ENCODE measurements at regions not wholly inside any gene's neighbourhood (a gene's known extent, or its start where the extent isn't known, plus 50 kb on each side); places are given as distances from the start of the nearest gene placed in this dataset.

DNA sequence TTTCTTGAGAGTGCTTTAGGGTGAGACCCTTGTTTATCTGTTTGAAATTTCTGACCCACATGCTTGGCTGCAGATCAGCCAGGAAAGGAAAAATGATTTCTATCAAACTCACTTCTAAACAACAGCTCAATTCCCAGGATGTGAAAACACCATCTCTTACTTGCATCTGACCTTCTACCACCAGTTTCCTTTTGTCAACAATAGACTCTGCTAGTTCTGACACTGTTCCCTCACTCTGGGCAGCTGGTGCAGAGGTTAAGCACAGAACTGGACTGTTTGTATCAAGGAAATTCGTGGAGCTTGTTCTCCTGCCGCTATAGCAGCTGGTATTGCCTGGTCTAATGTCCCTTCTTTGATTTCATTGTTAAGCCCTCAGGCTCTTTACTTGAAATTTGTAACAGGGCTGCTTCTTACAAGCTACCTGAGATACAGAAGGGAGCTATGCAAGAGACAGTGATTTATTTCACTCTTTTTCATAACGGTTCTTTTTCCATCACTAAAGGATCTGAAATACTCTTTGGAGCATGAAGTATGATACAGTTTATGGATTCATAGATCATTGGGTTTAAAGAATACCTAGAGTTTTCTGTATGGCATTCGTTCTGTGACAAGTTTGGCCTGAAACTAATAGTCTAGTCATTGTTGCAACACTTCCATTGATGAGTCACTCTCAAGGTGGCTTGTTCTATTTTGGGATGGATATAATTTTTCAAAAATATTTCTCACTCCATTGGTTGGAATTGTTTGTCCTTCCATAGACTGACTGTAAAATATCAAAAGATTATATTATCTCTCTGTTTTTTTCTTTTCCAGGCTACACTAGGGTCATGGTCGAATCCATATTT is 178.2 kb upstream of the ZC3H12C start:
- DNase-seq (ENCODE audit: low read depth in 2 of 2, low spot score in 1 of 2): no peak

DNA sequence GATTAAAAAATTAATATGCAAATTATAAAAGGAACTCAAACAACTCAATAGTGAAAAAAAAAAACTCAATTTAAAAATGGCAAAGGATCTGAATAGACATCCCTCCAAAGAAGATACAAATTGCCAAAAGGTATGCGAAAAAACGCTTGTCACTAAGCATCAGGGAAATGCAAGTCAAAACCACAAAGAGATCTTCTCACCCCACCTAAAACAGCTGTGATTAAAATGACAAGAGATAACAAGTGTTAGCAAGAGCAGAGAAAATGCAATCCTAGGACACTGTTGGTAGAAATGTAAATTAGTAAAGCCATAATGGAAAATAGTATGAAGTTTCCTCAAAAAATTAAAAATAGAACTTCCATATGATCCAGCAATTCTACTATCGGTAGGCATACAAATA is 166.3 kb upstream of the ZC3H12C start:
- DNase-seq (ENCODE audit: low read depth in 2 of 2, low spot score in 1 of 2): no peak

DNA sequence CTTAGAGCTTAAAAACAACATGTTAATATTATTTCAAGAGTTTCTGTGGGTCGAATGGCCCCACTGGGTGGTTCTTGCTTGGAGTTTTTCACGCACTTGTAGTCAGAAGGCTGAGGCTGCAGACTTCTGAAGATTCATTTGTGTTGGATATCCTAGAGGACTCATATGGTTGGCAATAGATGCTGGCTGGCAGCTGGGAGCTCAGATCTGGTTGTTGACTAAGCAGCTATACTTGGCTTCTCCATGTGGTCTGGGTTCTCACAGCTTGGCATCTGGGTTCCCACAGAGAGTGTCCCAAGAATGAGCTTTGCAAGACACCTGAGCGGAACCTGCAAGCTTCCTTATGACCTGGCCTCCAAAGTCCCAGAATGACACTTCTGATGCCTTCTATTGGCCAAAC is 163.9 kb upstream of the ZC3H12C start:
- no peak for DNase-seq (ENCODE audit: low read depth in 2 of 2, low spot score in 1 of 2)

DNA sequence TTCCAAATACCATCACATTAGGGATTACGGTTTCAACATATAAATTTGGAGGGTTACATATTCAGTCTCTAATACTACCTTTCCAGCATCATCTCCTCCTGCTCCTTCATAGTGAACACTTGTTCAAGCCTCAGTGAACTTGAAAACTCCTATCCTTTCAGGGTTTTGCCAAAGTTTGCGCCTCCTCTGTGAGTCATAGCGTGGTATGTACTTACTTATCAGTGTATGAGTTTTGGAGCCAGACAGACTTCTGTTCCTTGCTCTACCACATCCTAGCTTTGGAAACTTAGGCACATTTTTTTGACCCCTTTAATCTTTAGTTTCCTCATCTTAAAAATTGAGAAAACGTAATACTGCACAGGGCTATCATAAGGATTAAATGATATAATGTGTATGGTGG is 160.1 kb upstream of the ZC3H12C start:
- no peak for DNase-seq (ENCODE audit: low read depth in 2 of 2, low spot score in 1 of 2)

DNA sequence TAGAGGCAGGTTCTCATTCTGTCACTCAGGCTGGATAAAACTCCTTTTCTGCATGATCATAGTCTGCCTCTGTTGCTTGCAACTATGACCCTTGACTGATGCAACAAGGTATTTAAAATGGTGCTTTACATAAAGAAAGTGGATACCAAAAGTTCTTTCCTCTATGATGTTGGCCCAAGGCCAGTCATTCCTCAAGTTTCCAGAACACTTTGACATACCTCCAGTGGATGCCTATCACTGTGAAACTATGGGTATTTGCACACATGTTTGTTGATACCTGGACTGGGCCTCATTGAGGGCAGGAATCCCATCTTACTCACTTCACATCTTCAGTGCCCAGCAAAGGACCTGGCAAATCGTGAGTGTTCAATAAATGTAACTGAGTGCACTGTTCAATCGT is 159.0 kb upstream of the ZC3H12C start:
- no peak for DNase-seq (ENCODE audit: low read depth in 2 of 2, low spot score in 1 of 2)

DNA sequence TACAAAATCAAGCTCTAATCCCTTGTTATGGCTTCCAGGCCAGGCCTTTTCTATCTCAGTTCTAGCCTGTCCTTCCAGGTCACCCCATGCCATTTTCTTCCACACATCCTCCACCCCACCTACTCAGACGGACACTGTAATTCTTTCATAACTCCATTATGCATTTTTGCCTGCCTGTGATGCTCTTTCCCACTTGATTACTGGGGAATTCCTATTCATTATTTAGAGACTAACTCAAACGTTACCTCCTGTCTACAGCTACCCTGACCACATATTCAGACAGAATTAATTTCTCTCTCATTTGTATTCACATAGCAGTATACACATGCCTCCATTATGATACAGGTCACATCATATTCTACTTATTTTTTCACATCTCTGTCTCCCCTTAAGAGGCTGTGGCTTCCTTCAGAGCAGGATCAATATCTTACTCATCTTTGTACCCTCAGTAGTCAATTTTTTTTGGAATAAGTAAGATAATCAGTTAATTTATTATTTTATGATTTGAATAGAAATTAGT is 156.5 kb upstream of the ZC3H12C start:
- DNase-seq (ENCODE audit: low read depth in 2 of 2, low spot score in 1 of 2): no peak

DNA sequence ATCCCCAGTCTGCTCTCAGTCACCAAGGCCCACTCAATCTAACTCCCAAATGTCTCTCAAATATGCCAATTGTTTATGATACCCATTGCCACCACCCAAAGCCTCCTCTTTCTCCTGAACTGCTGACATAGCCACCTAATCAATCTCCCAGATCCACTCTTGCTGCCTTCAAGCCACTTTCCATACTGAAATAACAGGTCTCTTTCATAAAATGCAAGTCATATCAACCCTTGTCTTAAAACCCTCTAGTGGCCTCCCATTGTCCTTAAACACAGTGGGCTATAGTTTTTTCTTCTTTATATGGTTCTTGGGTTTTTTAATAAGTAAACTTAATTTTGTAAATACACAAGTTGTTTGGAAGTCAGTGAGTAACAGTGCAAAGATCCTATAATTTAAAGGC is 155.2 kb upstream of the ZC3H12C start:
- DNase-seq (ENCODE audit: low read depth in 2 of 2, low spot score in 1 of 2): no peak

DNA sequence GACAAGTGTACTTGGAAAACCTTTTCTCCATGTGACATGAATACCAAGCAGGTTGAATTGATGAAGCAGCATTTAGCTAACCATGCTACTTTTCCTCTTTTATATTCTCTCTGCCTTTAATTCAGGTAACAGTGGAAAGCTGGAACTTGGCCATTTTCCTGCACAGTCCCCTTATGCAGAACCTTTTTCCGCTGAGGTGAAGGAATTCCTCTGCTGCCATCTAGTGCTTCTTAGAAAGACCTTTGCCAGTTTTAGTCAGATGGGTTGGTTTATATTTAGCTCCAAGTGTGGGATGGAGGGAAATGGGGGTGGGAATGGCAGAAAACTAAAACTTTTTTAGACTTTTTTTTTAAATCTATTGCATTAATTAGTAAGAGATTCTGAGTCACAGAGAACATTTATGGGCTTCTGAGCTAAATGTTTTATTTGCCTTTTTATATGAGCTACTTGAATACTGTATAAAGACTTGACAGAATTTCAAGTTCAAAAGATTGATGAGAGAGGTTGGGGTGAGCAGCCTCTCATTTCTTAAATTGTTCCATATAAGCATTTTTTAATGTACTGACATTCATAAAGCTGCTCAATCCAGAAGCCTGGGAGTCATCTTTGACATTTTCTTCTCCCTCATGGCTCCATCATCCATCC is 153.9 kb upstream of the ZC3H12C start:
- no peak for DNase-seq (ENCODE audit: low read depth in 2 of 2, low spot score in 1 of 2)

DNA sequence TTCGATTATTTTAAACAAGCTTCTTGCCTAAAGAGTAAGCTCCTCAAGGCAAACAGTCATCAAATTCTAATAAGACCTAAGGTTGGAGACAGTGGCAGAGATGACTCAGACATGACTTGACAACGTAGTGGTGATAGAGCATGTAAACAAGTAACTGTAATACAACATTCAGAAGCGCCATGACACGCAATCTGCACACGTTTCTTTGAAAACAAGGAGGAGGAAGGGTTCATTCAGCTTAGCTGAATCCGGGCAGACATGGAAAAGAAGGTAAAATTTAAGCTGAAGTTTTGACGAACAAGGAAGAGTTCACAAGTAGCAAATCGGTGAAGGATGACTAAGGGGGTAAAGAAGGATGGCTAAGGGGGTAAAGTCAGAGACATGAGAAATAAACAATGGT is 152.4 kb upstream of the ZC3H12C start:
- no peak for DNase-seq (ENCODE audit: low read depth in 2 of 2, low spot score in 1 of 2)

DNA sequence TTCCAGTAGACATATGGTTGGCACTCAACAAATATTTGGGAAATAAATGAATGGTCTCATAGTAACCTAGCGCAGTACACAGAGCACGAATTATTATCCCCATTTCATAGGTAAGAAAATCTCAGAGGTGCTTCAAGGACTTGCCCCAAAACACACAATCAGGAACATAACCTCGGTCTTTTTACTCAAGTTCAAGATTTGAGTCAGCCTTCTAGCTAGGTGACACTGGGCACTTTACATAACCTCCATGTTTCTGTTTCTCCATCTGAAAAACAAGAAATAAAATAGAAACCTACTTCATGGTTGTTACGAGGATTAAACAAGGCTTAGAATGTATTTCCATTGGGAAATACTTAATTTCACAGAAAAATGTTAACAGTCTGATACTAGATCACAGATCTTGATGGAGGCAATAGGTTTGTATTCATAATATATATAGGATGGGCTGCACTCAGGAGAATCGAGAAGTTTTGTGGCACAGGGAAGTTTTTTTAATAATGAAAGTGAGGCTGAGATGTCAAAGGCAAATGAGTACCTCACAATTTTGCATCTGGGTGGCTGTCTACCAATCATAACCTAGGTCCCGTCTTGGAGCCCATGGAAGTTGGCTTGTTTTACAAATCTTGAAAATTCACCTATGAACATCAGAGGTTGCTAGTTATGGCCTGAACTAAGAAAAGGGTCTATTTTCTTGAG is 147.4 kb upstream of the ZC3H12C start:
- DNase-seq (ENCODE audit: low read depth in 2 of 2, low spot score in 1 of 2): no peak

DNA sequence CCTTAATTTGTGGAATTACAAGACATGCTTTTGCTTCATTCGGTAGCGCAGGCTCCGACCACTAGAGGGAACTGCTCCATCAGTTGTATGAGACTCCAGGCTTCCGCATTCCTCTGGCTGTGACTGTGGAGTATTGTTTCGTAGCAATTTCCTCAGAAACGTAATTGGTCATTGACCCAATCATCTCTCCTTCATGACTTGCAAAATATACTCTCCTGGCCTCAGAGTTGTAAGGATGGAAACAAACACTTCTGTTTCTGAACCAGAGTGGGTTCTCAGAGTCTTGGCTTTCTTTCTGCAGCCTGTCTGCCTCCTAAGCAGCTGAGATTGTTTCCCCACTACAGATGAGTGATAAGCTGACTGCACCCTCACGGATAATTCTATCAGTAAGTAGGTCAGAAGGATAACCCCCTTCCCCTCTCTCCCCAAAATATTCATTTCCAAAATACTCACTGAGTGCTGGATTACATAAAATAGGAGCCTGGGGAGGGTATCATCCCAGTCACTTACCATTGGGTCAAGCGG is 146.8 kb upstream of the ZC3H12C start:
- peak in 1 of 2 donors; percentile 7 for DNase-seq (ENCODE audit: low read depth in 2 of 2, low spot score in 1 of 2)

DNA sequence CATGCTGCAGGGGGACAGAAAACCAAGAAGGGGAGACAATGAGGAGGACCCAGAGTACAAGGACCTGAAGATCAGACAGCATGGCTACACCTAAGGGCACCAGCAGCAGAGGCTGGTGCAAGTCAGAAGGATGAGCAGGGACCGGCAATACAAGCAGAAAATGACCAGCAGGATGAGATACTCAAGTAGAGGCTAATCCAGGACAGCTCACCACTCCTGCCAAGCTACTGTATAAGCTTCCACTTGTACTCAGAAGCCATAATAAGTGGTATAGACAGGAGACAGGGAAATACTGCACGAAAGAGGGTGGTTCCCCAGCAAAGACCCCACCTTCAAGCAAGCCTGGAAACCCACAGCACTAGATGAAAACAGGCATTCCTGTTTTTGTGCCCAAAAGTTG is 138.7 kb upstream of the ZC3H12C start:
- no peak for DNase-seq (ENCODE audit: low read depth in 2 of 2, low spot score in 1 of 2)

DNA sequence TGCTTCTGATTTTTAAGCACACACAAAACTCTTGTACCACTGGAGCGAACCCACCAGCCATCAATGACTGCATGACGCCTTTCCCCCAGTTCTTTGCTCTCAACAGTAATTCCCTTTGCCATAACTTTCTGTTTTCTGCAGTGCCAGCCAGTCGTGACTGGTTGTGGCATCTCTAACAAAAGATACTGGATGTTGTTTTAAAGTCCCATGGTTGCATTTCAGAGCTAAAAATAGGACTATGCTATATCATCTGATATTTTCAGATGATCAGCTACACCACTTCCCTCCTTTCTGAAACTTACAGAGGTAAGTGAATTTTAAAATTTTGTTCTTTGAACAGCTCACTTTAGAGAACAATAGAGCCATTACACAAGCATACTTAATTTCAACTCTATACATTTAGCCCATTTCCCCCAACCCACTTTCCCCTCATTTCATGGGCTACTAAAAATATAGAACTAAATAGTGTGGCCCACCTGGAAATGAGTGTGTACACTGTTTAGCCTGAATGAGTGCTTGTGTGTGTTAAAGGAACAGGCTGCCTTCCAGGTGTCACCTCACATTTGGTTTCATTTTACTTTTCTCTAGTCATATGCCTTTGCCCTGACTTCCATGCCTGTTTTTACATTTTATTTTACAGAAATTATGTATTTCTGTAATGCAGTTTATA is 136.9 kb upstream of the ZC3H12C start:
- no peak for DNase-seq (ENCODE audit: low read depth in 2 of 2, low spot score in 1 of 2)

DNA sequence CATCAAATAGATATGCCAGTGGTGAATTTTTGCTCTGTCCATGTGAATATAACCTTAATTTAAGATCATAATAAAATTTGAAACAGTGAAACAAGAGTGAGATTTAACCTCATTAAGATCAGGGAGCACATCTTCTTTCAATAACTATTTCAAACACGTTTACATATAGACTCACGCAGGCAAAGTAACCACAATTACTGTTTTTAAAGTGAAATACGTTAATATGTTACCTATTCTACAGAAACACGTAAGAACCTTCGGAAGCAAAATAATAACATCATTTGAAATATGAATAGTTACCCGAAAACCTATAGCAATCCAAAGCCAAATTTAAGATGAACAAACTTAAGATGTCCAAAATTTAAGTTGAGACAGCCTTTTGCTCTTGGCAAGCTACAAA is 136.2 kb upstream of the ZC3H12C start:
- no peak for DNase-seq (ENCODE audit: low read depth in 2 of 2, low spot score in 1 of 2)

DNA sequence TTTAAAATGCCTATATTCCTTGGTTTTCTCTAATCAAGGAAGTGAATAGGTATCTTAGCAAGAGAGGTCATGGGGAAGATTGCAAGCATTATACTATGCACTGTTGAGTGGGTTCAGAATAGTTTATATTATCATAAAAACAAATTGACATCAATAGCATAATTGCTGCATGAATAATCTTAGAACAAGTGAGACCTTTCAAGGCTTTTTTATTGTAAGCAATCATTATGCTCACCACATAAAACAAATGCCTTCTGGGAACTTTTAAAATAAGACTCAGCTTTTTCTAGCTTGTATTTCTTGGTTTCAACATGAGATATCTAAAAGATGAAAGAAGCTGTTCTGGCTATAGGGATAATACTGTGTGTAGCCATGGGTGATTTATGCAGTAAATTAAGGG is 135.6 kb upstream of the ZC3H12C start:
- no peak for DNase-seq (ENCODE audit: low read depth in 2 of 2, low spot score in 1 of 2)

DNA sequence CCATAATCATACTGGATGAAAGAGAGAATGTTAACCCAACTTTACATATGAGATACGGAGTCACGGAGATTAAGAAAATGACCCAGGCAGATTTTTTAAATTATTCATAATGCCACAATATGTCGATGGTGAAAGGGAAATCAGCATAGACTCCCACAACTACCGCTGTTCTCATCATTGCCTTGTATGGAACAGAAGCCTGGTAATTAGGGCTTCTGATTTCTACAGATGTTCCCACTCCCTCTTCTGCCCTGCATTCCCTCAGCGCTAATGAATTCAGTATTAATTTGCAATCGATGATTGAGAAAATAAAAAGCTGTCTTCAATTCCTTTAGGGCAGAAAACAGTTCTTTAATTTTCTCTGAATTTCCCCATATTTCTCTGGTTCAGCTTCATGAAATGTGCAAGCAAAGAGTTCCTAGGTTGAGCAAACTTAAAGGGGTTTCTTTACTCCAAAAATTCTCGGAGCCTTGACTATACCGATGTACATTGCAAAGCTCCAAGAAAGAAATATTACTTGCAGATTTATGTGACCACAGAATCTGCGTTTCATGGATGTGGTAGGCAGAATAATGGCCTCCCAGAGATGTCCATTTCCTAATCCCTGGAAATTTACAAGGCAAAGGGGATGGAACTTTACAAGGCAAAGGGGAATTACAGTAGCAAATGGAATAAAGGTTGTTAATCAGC is 134.9 kb upstream of the ZC3H12C start:
- DNase-seq (ENCODE audit: low read depth in 2 of 2, low spot score in 1 of 2): no peak

DNA sequence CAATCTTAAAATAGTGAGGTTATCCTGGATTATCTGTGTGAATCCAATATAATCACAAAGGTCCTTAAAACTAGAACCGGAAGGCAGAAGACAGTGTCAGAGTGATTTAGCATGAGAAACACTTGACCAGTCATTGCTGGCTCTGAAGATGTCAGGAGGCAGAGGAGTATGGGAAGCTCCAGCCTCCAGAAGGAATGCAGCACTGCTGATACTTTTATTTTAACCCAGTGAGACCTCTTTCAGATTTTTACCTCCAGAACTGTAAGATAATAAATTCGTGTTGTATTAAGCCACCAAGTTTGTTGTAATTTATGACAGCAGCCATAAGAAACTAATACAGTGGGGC is 134.4 kb upstream of the ZC3H12C start:
- no peak for DNase-seq (ENCODE audit: low read depth in 2 of 2, low spot score in 1 of 2)

DNA sequence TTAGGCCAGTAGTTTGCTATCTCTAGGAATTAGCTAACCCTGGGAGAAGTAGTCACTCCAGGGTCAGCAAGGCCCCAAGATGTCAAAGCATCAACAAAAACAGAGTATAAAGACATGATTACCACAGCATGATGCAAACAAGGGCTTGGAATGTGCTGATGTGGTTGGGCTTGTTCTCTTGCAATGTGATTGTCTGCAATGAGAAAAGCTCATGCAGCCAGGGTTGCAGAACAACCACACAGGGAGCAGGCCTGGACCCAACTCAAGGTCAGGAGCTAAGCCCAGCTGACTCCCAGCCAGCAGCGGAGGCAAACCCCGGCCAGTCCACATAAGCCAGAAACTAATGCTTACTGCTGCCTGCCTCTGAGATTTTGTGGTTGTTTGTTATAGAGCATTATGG is 132.4 kb upstream of the ZC3H12C start:
- DNase-seq (ENCODE audit: low read depth in 2 of 2, low spot score in 1 of 2): no peak

DNA sequence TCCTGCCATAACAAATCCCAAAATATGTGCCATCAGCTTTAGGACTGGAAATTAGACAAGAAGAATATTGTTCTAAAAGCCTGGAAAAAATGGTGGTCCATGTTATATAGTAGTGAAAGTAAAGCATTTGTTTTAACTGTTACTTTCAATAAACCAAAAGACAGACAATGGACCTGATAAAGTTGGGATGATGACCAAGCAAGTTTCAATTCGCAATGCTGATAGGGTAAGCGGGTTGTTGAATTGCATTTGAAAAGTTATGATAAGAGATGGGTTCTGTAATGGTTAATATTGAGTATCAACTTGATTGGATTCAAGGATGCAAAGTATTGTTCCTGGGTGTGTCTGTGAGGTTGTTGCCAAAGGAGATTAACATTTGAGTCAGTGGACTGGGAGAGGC is 131.9 kb upstream of the ZC3H12C start:
- DNase-seq (ENCODE audit: low read depth in 2 of 2, low spot score in 1 of 2): no peak

DNA sequence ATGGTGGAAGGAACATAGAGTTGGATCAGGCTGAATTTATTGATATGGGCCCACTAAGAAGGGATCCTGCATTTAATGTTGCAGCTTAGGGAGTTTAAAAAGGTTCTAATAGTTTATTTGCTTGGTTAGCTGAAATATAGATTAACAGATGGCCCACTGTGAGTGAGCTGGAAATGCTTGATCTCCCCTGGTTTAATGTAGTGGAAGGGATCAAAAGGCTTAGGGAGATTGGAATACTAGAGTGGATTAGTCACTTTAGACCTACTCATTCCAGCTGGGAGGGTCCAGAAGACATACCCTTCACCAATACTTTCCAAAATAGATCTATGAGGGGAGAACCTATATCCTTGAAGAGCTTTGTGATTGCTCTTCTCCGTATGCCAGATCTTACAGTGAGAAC is 130.1 kb upstream of the ZC3H12C start:
- no peak for DNase-seq (ENCODE audit: low read depth in 2 of 2, low spot score in 1 of 2)

DNA sequence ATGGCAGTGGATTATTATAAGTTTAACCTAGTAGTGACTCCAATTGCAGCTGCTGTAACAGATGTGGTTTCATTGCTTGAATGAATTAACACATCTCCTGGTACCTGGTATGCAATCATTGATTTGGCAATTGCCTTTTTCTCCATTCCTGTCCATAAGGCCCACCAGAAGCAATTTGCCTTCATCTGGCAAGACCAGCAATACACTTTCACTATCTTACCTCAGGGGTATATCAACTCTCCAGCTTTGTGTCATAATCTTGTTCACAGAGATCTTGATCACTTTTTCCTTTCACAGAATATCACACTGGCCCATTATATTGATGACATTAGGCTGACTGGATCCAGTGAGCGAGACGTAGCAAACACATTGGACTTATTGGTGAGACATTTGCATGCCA is 128.7 kb upstream of the ZC3H12C start:
- DNase-seq (ENCODE audit: low read depth in 2 of 2, low spot score in 1 of 2): no peak

All from stimulated activated CD8-positive, alpha-beta memory T cell treated with anti-CD3 and anti-CD28 coated beads, Interleukin-4, amount 100 ng/mL, for 4 hours (primary cell).